ENCODE measurements at regions not wholly inside any gene's neighbourhood (a gene's known extent, or its start where the extent isn't known, plus 50 kb on each side); places are given as distances from the start of the nearest gene placed in this dataset.
A peak's percentile ranks its signal among the peaks of the same experiment; 100 is the strongest.

DNA sequence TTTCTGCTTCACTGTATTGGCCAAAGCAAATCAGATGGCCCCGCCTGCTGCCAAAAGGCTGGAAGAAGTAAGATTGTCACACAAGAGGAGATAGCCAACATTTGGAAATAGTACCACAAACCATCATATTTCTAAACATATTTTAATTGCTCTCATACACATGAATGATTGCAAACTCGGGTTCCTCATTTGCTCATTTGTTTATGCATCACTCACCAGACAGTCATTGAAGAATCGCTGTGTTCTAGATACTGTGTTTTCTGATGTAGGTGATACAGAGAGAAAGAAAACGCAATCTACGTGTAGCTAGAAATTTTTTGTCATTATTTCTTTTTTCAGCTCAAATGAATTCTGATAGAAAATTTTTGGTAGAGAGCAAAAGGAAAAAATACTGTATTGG, 1103.4 kb downstream of the TSN start (continued):
- TF ChIP-seq ZNF398 (tag by site-specific recombination; IDR thresholded peaks at IDR 0.05) (no peak), ZNF843 (tag by site-specific recombination; IDR thresholded peaks at IDR 0.05) (no peak), ZNF266 (tag by site-specific recombination; IDR thresholded peaks at IDR 0.05; ENCODE audit: low read depth) (no peak), ZNF214 (tag by site-specific recombination; IDR thresholded peaks at IDR 0.05; ENCODE audit: borderline replicate concordance) (no peak), KLF10 (tag by site-specific recombination; IDR thresholded peaks at IDR 0.05) (no peak), ZSCAN30 (tag by site-specific recombination; IDR thresholded peaks at IDR 0.05) (no peak)

GRCh38 chr2:122859260-122859659, 1103.8 kb downstream of the TSN start:
- ChIA-PET CTCF (no interaction called here), POLR2A (no interaction called here)
- no peak for TF ChIP-seq KLF9 (tag by site-specific recombination; IDR thresholded peaks at IDR 0.05; ENCODE audit: low read depth)
- TF ChIP-seq, protein P1, sequence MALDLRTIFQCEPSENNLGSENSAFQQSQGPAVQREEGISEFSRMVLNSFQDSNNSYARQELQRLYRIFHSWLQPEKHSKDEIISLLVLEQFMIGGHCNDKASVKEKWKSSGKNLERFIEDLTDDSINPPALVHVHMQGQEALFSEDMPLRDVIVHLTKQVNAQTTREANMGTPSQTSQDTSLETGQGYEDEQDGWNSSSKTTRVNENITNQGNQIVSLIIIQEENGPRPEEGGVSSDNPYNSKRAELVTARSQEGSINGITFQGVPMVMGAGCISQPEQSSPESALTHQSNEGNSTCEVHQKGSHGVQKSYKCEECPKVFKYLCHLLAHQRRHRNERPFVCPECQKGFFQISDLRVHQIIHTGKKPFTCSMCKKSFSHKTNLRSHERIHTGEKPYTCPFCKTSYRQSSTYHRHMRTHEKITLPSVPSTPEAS (tag by site-specific recombination; IDR thresholded peaks at IDR 0.05), result peak; percentile 94
- no peak overlapping the region for H3K4me3 ChIP-seq (ENCODE audit: low read depth, low read length)
- no peaks in the 10 kb centered on the region for H3K36me3 ChIP-seq (ENCODE audit: control insufficient read depth in 2 of 2, insufficient read depth in 1 of 2, low read length in 2 of 2)
- H3K4me1 ChIP-seq (ENCODE audit: control insufficient read depth, insufficient read depth, low read length), result no peaks in the 10 kb centered on the region
- H3K9me3 ChIP-seq (ENCODE audit: control insufficient read depth, insufficient read depth, low read depth, low read length), result no peaks in the 10 kb centered on the region
- H3K27ac ChIP-seq (ENCODE audit: extremely low read depth, low read depth, low read length), result no peak overlapping the region

GRCh38 chr2:122863532-122863931, 1108.1 kb downstream of the TSN start:
- Histone ChIP-seq H3K9me3 (ENCODE audit: control insufficient read depth, insufficient read depth, low read depth, low read length) (no peaks in the 10 kb centered on the region), H3K4me3 (ENCODE audit: low read depth, low read length) (no peak overlapping the region), H3K4me1 (ENCODE audit: control insufficient read depth, insufficient read depth, low read length) (no peaks in the 10 kb centered on the region), H3K36me3 (ENCODE audit: control insufficient read depth in 2 of 2, insufficient read depth in 1 of 2, low read length in 2 of 2) (no peaks in the 10 kb centered on the region), H3K27ac (ENCODE audit: extremely low read depth, low read depth, low read length) (no peak overlapping the region)
- ChIA-PET CTCF (interaction anchor here (0.6 kb wide), 1 partner anchor 477 kb away, joined by 3 read pairs; no protein-coding TSS in a partner anchor), POLR2A (no interaction called here)
- TF ChIP-seq, protein P2, sequence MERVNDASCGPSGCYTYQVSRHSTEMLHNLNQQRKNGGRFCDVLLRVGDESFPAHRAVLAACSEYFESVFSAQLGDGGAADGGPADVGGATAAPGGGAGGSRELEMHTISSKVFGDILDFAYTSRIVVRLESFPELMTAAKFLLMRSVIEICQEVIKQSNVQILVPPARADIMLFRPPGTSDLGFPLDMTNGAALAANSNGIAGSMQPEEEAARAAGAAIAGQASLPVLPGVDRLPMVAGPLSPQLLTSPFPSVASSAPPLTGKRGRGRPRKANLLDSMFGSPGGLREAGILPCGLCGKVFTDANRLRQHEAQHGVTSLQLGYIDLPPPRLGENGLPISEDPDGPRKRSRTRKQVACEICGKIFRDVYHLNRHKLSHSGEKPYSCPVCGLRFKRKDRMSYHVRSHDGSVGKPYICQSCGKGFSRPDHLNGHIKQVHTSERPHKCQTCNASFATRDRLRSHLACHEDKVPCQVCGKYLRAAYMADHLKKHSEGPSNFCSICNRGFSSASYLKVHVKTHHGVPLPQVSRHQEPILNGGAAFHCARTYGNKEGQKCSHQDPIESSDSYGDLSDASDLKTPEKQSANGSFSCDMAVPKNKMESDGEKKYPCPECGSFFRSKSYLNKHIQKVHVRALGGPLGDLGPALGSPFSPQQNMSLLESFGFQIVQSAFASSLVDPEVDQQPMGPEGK (tag by site-specific recombination; IDR thresholded peaks at IDR 0.05), result no peak
- no peak for TF ChIP-seq ZNF23 (tag by site-specific recombination; IDR thresholded peaks at IDR 0.05; ENCODE audit: borderline replicate concordance)
- TF ChIP-seq ZNF274 (IDR thresholded peaks at IDR 0.05; ENCODE audit: low read length), result no peak
- TF ChIP-seq ZNF274 (tag by site-specific recombination; IDR thresholded peaks at IDR 0.05; ENCODE audit: borderline replicate concordance), result no peak
- TF ChIP-seq, protein P3, sequence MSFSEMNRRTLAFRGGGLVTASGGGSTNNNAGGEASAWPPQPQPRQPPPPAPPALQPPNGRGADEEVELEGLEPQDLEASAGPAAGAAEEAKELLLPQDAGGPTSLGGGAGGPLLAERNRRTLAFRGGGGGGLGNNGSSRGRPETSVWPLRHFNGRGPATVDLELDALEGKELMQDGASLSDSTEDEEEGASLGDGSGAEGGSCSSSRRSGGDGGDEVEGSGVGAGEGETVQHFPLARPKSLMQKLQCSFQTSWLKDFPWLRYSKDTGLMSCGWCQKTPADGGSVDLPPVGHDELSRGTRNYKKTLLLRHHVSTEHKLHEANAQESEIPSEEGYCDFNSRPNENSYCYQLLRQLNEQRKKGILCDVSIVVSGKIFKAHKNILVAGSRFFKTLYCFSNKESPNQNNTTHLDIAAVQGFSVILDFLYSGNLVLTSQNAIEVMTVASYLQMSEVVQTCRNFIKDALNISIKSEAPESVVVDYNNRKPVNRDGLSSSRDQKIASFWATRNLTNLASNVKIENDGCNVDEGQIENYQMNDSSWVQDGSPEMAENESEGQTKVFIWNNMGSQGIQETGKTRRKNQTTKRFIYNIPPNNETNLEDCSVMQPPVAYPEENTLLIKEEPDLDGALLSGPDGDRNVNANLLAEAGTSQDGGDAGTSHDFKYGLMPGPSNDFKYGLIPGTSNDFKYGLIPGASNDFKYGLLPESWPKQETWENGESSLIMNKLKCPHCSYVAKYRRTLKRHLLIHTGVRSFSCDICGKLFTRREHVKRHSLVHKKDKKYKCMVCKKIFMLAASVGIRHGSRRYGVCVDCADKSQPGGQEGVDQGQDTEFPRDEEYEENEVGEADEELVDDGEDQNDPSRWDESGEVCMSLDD (tag by site-specific recombination; IDR thresholded peaks at IDR 0.05), result no peak
- no peak for TF ChIP-seq ZSCAN23 (tag by site-specific recombination; IDR thresholded peaks at IDR 0.05)
- no peak for TF ChIP-seq ZNF701 (tag by site-specific recombination; IDR thresholded peaks at IDR 0.05)
- no peak for TF ChIP-seq ZNF404 (tag by site-specific recombination; IDR thresholded peaks at IDR 0.05)
- no peak for TF ChIP-seq ZNF488 (tag by site-specific recombination; IDR thresholded peaks at IDR 0.05)
- TF ChIP-seq ZNF837 (tag by site-specific recombination; IDR thresholded peaks at IDR 0.05), result no peak
- no peak for TF ChIP-seq ZNF311 (tag by site-specific recombination; IDR thresholded peaks at IDR 0.05; ENCODE audit: borderline replicate concordance)
- TF ChIP-seq ZNF175 (tag by site-specific recombination; IDR thresholded peaks at IDR 0.05), result no peak
- TF ChIP-seq, protein P4, sequence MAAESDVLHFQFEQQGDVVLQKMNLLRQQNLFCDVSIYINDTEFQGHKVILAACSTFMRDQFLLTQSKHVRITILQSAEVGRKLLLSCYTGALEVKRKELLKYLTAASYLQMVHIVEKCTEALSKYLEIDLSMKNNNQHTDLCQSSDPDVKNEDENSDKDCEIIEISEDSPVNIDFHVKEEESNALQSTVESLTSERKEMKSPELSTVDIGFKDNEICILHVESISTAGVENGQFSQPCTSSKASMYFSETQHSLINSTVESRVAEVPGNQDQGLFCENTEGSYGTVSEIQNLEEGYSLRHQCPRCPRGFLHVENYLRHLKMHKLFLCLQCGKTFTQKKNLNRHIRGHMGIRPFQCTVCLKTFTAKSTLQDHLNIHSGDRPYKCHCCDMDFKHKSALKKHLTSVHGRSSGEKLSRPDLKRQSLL (tag by site-specific recombination; IDR thresholded peaks at IDR 0.05), result no peak
